Activated effector memory CD4-positive, alpha-beta T cell treated with anti-CD3 and anti-CD28 coated beads, Interleukin-2, amount 50 U/mL, for 16 hours (primary cell): ENCODE measurements at regions not wholly inside any gene's neighbourhood (a gene's known extent, or its start where the extent isn't known, plus 50 kb on each side); places are given as distances from the start of the nearest gene placed in this dataset.

Experiments used
- DNase-seq: peaks from one replicate; pipeline ENCODE4 v3.0.0-alpha.2; 2020

- DNase-seq, result peak; percentile 77
These were observed 98.3 kb downstream of the LRRC74A start for GRCh38 chr14:76924371-76925096.

GRCh38 chr14:76923431-76924370 lies 97.5 kb downstream of the LRRC74A start:
- no peak for DNase-seq

GRCh38 chr14:76922584-76922983 lies 96.4 kb downstream of the LRRC74A start:
- DNase-seq, result no peak

GRCh38 chr14:76922092-76922491 lies 95.9 kb downstream of the LRRC74A start:
- DNase-seq, result no peak

- DNase-seq, result no peak
These were observed 94.8 kb downstream of the LRRC74A start for GRCh38 chr14:76921088-76921399.

GRCh38 chr14:76920331-76921087 lies 94.3 kb downstream of the LRRC74A start:
- DNase-seq, result no peak

- no peak for DNase-seq
These were observed 93.5 kb downstream of the LRRC74A start for GRCh38 chr14:76919431-76920330.
